ENCODE measurements at regions not wholly inside any gene's neighbourhood (a gene's known extent, or its start where the extent isn't known, plus 50 kb on each side); places are given as distances from the start of the nearest gene placed in this dataset.

GRCh38 chr21:14871861-14872260, 192.9 kb downstream of the NRIP1 start:
- DNase-seq (no peak), ATAC-seq (ENCODE audit: insufficient read depth, low read depth) (no peak)
- Histone ChIP-seq H3K4me2 (ENCODE audit: insufficient read depth, low read length) (no peak overlapping the region), H4K20me1 (ENCODE audit: insufficient read depth, low read length) (no peaks in the 10 kb centered on the region), H3K79me2 (ENCODE audit: insufficient read depth, low read length) (no peaks in the 10 kb centered on the region), H2AFZ (ENCODE audit: low read depth, low read length) (no peak overlapping the region), H3K27ac (ENCODE audit: low read length) (no peak overlapping the region), H3K36me3 (ENCODE audit: insufficient read depth, low read length) (no peaks in the 10 kb centered on the region), H3K9ac (ENCODE audit: low read depth, low read length) (no peak overlapping the region), H3K27me3 (ENCODE audit: insufficient read depth, low read length, poor library complexity) (no peaks in the 10 kb centered on the region), H3K4me3 (ENCODE audit: low read depth in 1 of 2, low read length in 2 of 2) (no peak overlapping the region), H3K9me3 (ENCODE audit: insufficient read depth, low read length, severe bottlenecking) (no peaks in the 10 kb centered on the region), H3K4me1 (ENCODE audit: insufficient read depth, low read length) (peaks cover 7% of the 10 kb centered on the region; the same call in 1 of the 2 replicates)
- TF ChIP-seq CTCF (IDR thresholded peaks at IDR 0.05; ENCODE audit: borderline replicate concordance, extremely low read depth, low read length, poor library complexity, severe bottlenecking), result no peak
- TF ChIP-seq EZH2 (IDR thresholded peaks at IDR 0.05; ENCODE audit: borderline replicate concordance, low read depth, low read length, severe bottlenecking), result no peak

GRCh38 chr21:14870853-14871149, 194.0 kb downstream of the NRIP1 start:
- no peaks in the 10 kb centered on the region for H4K20me1 ChIP-seq (ENCODE audit: insufficient read depth, low read length)
- H3K27ac ChIP-seq (ENCODE audit: low read length), result no peak overlapping the region
- H3K9me3 ChIP-seq (ENCODE audit: insufficient read depth, low read length, severe bottlenecking), result no peaks in the 10 kb centered on the region
- H3K4me3 ChIP-seq (ENCODE audit: low read depth in 1 of 2, low read length in 2 of 2), result no peak overlapping the region
- no peaks in the 10 kb centered on the region for H3K27me3 ChIP-seq (ENCODE audit: insufficient read depth, low read length, poor library complexity)
- H3K4me2 ChIP-seq (ENCODE audit: insufficient read depth, low read length), result no peak overlapping the region
- DNase-seq, result no peak
- peaks cover 7% of the 10 kb centered on the region; the same call in 1 of the 2 replicates for H3K4me1 ChIP-seq (ENCODE audit: insufficient read depth, low read length)
- peak; percentile 56 for ATAC-seq (ENCODE audit: insufficient read depth, low read depth)
- no peak for TF ChIP-seq CTCF (IDR thresholded peaks at IDR 0.05; ENCODE audit: borderline replicate concordance, extremely low read depth, low read length, poor library complexity, severe bottlenecking)
- no peak for TF ChIP-seq EZH2 (IDR thresholded peaks at IDR 0.05; ENCODE audit: borderline replicate concordance, low read depth, low read length, severe bottlenecking)
- no peaks in the 10 kb centered on the region for H3K36me3 ChIP-seq (ENCODE audit: insufficient read depth, low read length)
- H2AFZ ChIP-seq (ENCODE audit: low read depth, low read length), result no peak overlapping the region
- no peaks in the 10 kb centered on the region for H3K79me2 ChIP-seq (ENCODE audit: insufficient read depth, low read length)
- H3K9ac ChIP-seq (ENCODE audit: low read depth, low read length), result no peak overlapping the region

GRCh38 chr21:14869984-14870852, 194.6 kb downstream of the NRIP1 start:
- Histone ChIP-seq H2AFZ (ENCODE audit: low read depth, low read length) (no peak overlapping the region), H3K36me3 (ENCODE audit: insufficient read depth, low read length) (no peaks in the 10 kb centered on the region), H3K9ac (ENCODE audit: low read depth, low read length) (no peak overlapping the region), H3K79me2 (ENCODE audit: insufficient read depth, low read length) (no peaks in the 10 kb centered on the region), H3K4me2 (ENCODE audit: insufficient read depth, low read length) (no peak overlapping the region), H3K9me3 (ENCODE audit: insufficient read depth, low read length, severe bottlenecking) (no peaks in the 10 kb centered on the region), H3K27ac (ENCODE audit: low read length) (no peak overlapping the region), H3K4me3 (ENCODE audit: low read depth in 1 of 2, low read length in 2 of 2) (no peak overlapping the region), H3K4me1 (ENCODE audit: insufficient read depth, low read length) (peaks cover 7% of the 10 kb centered on the region; the same call in 1 of the 2 replicates), H3K27me3 (ENCODE audit: insufficient read depth, low read length, poor library complexity) (no peaks in the 10 kb centered on the region), H4K20me1 (ENCODE audit: insufficient read depth, low read length) (no peaks in the 10 kb centered on the region)
- TF ChIP-seq EZH2 (IDR thresholded peaks at IDR 0.05; ENCODE audit: borderline replicate concordance, low read depth, low read length, severe bottlenecking), result no peak
- no peak for TF ChIP-seq CTCF (IDR thresholded peaks at IDR 0.05; ENCODE audit: borderline replicate concordance, extremely low read depth, low read length, poor library complexity, severe bottlenecking)
- DNase-seq (no peak), ATAC-seq (ENCODE audit: insufficient read depth, low read depth) (no peak)
